ENCODE measurements at regions not wholly inside any gene's neighbourhood (a gene's known extent, or its start where the extent isn't known, plus 50 kb on each side); places are given as distances from the start of the nearest gene placed in this dataset.

DNA sequence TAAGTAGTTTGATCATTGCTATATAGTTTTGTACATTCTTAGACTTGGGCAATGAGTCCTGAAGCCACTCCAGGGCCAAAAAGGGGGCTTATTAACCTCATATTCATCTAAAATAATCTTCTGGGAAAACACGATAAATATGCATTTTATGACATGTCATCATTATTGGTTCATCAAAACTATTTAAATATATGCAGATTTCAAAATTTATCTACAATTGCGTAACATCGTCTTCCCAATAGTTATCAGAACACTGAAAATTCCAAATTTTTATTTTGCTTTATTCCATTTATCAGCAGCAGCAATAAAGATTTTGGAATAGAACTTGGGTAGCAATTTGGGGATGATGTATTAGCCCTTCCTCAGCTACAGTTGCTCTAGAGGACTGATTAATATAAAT, 550.0 kb downstream of the IQCM start:
- no peak for TF ChIP-seq CTCF (IDR thresholded peaks at IDR 0.05)
- no peak for TF ChIP-seq EZH2 (IDR thresholded peaks at IDR 0.05; ENCODE audit: borderline replicate concordance, insufficient read depth, low read depth, low read length, poor library complexity, severe bottlenecking)

GRCh38 chr4:149264093-149264733, 551.4 kb downstream of the IQCM start:
- Mint-ChIP-seq H3K4me1 (no peaks in the 10 kb centered on the region), H3K27me3 (no peaks in the 10 kb centered on the region), H3K27ac (no peak overlapping the region), H3K4me3 (no peak overlapping the region), H3K9me3 (ENCODE audit: insufficient read depth) (no peaks in the 10 kb centered on the region)
- no peak for TF ChIP-seq EZH2 (IDR thresholded peaks at IDR 0.05; ENCODE audit: borderline replicate concordance, insufficient read depth, low read depth, low read length, poor library complexity, severe bottlenecking)
- peak; percentile 62 for TF ChIP-seq CTCF (IDR thresholded peaks at IDR 0.05)
- H3K27ac ChIP-seq (ENCODE audit: low read length in 2 of 2) = no peak overlapping the region
- no peak overlapping the region for H3K9ac ChIP-seq (ENCODE audit: low read length)
- H3K27me3 ChIP-seq (replicated peaks in 1 of 4; ENCODE audit: control extremely low read depth in 1 of 4, control insufficient read depth in 3 of 4, insufficient read depth in 4 of 4, low read length in 3 of 4) = no peaks in the 10 kb centered on the region
- POLR2A ChIA-PET = no interaction called here
- no peaks in the 10 kb centered on the region for H3K79me2 ChIP-seq (ENCODE audit: control insufficient read depth, insufficient read depth, low read length)
- intact Hi-C loops (cut with micrococcal nuclease) = loop anchor here (1.0 kb wide), 1 partner anchor 1207 kb away; no protein-coding TSS in a partner anchor
- peaks cover 0 to 3% (median 0%) of the 10 kb centered on the region in 3 donors for H3K9me3 ChIP-seq (ENCODE audit: control extremely low read depth in 1 of 3, control insufficient read depth in 2 of 3, insufficient read depth in 1 of 3, low read length in 2 of 3)
- no peaks in the 10 kb centered on the region for H4K20me1 ChIP-seq (ENCODE audit: control insufficient read depth, insufficient read depth, low read length, poor library complexity, severe bottlenecking)
- no peak overlapping the region for H3K4me2 ChIP-seq (replicated peaks; ENCODE audit: low read depth, low read length, poor library complexity, severe bottlenecking)
- CTCF ChIA-PET = interaction anchor here (0.7 to 0.9 kb wide), 2 partner anchors 35 to 1242 kb away, joined by 3 to 6 read pairs; no protein-coding TSS in a partner anchor
- ATAC-seq (ENCODE audit: low read depth) (no peak), DNase-seq (peak; percentile 22)
- H2AFZ ChIP-seq (ENCODE audit: insufficient read depth, low read depth, low read length, poor library complexity, severe bottlenecking) = no peak overlapping the region
- H3K4me3 ChIP-seq (ENCODE audit: control extremely low read depth in 1 of 5, extremely low read depth in 1 of 5, insufficient read depth in 1 of 5, low read depth in 2 of 5, low read length in 4 of 5) = no peak overlapping the region
- no peaks in the 10 kb centered on the region for H3K4me1 ChIP-seq (ENCODE audit: control insufficient read depth in 2 of 2, insufficient read depth in 2 of 2, low read length in 2 of 2)
- H3K36me3 ChIP-seq (replicated peaks in 1 of 2; ENCODE audit: control extremely low read depth in 1 of 2, control insufficient read depth in 1 of 2, extremely low read depth in 1 of 2, insufficient read depth in 2 of 2, low read length in 1 of 2) = no peaks in the 10 kb centered on the region
- WGBS (ENCODE audit: insufficient coverage) = no CpG with 5 or more reads among the region's 2 CpGs

More for the DNA sequence above, 550.0 kb downstream of the IQCM start:
- ATAC-seq (ENCODE audit: low read depth) (no peak), DNase-seq (no peak)
- WGBS (ENCODE audit: insufficient coverage) = no CpG with 5 or more reads among the region's 3 CpGs
- Histone ChIP-seq H3K36me3 (replicated peaks in 1 of 2; ENCODE audit: control extremely low read depth in 1 of 2, control insufficient read depth in 1 of 2, extremely low read depth in 1 of 2, insufficient read depth in 2 of 2, low read length in 1 of 2) (no peaks in the 10 kb centered on the region), H3K79me2 (ENCODE audit: control insufficient read depth, insufficient read depth, low read length) (no peaks in the 10 kb centered on the region), H3K9me3 (ENCODE audit: control extremely low read depth in 1 of 3, control insufficient read depth in 2 of 3, insufficient read depth in 1 of 3, low read length in 2 of 3) (peaks cover 0 to 3% (median 0%) of the 10 kb centered on the region in 3 donors), H3K27ac (ENCODE audit: low read length in 2 of 2) (no peak overlapping the region), H3K4me3 (ENCODE audit: control extremely low read depth in 1 of 5, extremely low read depth in 1 of 5, insufficient read depth in 1 of 5, low read depth in 2 of 5, low read length in 4 of 5) (no peak overlapping the region), H4K20me1 (ENCODE audit: control insufficient read depth, insufficient read depth, low read length, poor library complexity, severe bottlenecking) (no peaks in the 10 kb centered on the region), H3K4me1 (ENCODE audit: control insufficient read depth in 2 of 2, insufficient read depth in 2 of 2, low read length in 2 of 2) (no peaks in the 10 kb centered on the region), H3K4me2 (replicated peaks; ENCODE audit: low read depth, low read length, poor library complexity, severe bottlenecking) (no peak overlapping the region), H3K27me3 (replicated peaks in 1 of 4; ENCODE audit: control extremely low read depth in 1 of 4, control insufficient read depth in 3 of 4, insufficient read depth in 4 of 4, low read length in 3 of 4) (no peaks in the 10 kb centered on the region), H2AFZ (ENCODE audit: insufficient read depth, low read depth, low read length, poor library complexity, severe bottlenecking) (no peak overlapping the region), H3K9ac (ENCODE audit: low read length) (no peak overlapping the region)
- Mint-ChIP-seq H3K4me3 (no peak overlapping the region), H3K27ac (no peak overlapping the region), H3K27me3 (no peaks in the 10 kb centered on the region), H3K9me3 (ENCODE audit: insufficient read depth) (no peaks in the 10 kb centered on the region), H3K4me1 (no peaks in the 10 kb centered on the region)
- ChIA-PET POLR2A (no interaction called here), CTCF (interaction anchor here (1.2 kb wide), 1 partner anchor 1209 kb away, joined by 5 read pairs; no protein-coding TSS in a partner anchor)
- intact Hi-C loops (cut with micrococcal nuclease) = no loop called here

Data from B cell (primary cell).